ENCODE measurements at regions not wholly inside any gene's neighbourhood (a gene's known extent, or its start where the extent isn't known, plus 50 kb on each side); places are given as distances from the start of the nearest gene placed in this dataset.
A peak's percentile ranks its signal among the peaks of the same experiment; 100 is the strongest.

DNA sequence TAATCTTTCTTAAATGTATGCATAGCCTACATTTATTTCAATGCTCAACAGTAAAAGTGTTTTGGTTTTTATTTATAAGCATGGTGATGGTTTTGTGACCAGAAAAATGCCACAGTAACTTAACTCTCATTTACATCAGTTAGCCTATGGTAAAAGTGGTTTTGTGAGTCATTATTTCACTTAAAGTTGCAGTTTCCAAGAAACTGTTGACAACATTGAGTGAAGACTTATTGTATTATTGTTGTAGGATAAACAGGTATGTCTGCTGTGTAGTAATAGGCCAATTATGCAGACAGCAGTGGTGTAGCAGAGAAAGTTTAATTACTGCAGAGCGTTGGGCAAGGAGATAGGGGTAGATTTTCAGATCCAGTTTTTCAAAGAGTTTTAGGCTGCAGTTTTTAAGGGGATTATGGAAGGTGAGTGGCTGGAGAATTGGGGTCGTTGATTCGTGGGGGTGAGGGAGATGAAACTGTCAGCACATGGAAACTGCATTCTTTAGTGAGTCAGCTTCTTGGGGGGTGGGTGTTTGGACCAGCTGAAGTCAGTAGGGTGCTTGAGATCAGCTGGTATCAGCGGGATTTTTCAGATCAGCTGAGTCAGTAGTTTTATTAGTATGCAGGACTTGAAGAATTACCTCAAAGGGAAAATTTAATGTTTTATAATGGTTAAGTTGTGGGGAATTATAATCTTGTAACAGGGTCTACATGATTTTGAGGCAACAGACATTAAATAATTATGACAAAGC is 168.7 kb upstream of the FMN2 start:
- no peak for DNase-seq (ENCODE audit: low read depth, low spot score)

DNA sequence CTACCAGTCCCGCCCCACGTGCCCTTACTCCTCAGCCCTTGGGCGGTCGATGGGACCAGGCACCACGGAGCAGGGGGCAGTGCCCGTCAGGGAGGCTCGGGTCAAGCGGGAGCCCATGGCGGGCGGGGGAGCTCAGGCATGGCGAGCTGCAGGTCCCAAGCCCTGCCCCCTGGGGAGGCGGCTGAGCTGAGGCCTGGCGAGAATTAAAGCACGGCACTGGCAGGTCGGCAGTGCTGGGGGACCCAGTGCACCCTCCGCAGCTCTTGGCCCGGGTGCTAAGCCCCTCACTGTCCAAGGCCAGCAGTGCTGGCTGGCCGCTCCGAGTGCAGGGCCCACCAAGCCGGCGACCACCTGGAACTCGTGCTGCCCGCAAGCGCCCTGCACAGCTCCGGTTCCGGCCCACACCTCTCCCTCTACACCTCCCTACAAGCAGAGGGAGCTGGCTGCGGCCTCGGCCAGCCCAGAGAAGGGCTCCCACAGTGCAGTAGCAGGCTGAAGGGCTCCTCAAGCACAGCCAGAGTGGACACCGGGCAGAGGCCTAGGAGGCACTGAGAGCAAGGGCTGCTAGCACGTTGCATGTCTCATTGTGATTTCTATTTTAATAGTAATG is 166.8 kb upstream of the FMN2 start:
- no peak for DNase-seq (ENCODE audit: low read depth, low spot score)

DNA sequence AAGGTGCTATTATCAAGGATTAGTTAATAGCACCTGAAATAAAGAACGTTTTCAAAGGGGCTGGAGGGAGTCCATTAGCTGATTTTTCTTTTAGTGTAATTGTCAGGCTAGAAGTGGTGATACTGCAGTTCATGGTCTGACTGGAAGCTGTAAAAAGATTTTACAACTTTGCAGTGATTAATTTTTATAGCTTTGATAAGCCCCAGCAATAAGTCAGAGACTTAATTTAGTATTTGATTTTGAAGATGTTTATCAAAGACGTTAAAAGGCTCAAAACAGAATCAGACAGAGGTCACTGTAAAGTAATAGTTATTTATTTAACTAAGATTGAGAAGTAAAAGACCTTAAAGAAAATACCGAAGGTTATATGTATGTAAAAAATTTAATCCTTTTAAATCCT is 165.5 kb upstream of the FMN2 start:
- no peak for DNase-seq (ENCODE audit: low read depth, low spot score)

DNA sequence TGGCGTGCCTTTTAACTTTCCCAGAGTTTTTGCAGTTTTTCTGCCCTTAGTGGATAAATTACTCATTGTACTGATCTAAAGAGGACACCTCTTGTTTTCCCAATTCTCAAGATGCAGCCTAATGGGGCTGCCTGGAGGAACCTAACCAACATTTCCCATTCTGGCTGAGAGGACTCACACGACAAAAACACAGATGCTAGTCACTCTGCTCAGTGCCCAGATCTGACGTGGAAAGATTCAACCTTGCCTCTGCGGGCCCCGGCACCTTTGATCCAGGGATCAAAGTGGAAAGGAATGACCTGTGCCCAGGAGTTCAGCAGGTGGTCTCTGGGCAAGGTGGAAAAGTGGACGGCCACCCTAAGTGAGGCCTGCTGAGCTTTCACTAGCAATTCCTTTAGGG is 162.4 kb upstream of the FMN2 start:
- no peak for DNase-seq (ENCODE audit: low read depth, low spot score)

DNA sequence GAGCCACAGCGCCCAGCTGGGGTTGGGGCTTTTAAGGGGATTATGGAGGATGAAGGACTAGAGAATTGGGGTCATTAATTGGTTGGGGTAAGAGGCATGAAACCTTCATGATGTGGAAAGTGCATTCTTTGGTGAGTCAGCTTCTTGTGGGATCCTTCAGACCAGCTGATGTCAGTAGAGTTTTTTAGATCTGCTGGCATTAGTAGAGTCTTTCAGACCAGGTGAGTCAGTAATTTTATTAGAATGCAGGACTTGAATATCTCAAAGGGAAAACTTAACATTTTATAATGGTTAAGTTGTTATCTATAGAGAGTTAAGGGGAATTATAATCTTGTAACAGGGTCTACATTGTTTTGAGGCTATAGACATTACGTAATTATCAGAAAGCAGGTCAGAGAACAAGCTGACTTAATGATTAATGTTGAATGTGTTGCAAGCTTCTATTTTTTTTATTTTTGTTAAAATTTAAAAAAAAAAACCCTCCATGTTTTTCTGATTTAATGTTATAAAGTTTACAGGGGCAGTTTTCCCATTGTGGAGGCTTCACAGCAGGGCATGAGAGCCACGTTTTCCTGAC is 160.9 kb upstream of the FMN2 start:
- no peak for DNase-seq (ENCODE audit: low read depth, low spot score)

DNA sequence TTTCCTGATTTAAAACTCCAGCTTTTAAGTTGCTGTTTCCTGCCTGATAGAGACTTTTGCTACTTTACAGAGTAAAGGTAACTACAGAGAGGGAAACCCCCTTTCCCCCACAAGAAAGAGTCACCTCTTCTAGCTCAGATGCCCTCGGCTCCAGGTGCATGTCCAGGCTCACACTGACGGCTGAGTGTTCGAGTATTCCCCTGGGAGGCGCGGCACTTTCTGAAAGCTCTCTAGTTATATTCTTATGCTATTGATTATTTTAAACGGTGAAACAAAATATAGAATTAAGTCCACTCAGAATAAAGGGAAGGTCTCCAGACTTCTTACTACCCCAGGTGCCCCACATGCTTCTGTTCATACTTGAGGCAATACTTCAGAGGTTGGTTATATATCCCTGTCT is 160.3 kb upstream of the FMN2 start:
- DNase-seq (ENCODE audit: low read depth, low spot score) = no peak

DNA sequence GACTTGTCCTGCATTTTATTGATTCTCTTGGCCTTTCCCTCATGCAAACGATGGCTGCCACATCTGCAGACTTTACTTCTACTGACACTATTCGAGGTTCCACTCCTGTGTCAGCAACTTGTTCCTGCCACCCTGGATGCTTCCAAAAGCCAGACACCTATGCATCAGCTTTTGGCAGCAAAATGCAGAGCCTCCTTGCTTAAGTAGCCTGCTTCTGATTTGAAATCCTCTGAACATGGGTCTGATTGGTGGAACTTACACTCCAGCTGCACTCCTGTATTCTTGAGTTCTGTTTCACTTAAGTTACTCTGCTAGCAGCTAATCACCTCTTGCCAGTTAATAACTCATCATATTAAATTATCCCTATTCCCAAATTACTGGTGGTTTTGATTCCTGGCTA is 152.1 kb upstream of the FMN2 start:
- DNase-seq (ENCODE audit: low read depth, low spot score) = no peak

DNA sequence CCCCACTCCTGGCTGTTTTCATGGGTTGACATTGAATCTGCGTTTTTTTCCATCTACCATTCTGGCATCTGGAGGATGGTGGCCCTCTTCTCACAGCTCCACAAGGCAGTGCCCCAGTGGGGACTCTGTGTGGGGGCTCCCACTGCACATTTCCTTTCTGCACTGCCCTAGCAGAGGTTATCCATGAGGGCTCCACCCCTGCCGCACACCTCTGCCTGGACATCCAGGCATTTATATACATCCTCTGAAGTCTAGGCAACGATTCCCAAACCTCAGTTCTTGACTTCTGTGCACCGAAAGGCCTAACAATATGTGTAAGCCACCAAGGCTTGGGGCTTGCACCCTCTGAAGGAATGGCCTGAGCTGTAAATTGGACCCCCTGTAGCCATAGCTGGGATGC is 147.9 kb upstream of the FMN2 start:
- DNase-seq (ENCODE audit: low read depth, low spot score) = no peak

DNA sequence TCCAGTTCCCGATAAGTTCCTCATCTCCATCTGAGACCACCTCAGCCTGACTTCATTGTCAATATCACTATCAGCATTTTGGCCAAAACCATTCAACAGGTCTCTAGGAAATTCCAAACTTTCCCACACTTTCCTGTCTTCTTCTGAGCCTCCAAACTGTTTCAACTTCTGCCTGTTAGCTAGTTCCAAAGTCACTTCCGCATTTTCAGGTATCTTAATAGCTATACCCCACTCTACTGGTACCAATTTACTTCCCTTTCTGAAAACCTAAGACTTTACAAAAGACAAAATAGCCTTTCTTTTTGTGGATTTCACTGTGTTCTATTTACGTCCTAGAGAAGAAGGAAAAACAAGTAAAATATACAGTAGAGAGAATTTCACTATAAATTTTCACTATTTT is 147.0 kb upstream of the FMN2 start:
- no peak for DNase-seq (ENCODE audit: low read depth, low spot score)

DNA sequence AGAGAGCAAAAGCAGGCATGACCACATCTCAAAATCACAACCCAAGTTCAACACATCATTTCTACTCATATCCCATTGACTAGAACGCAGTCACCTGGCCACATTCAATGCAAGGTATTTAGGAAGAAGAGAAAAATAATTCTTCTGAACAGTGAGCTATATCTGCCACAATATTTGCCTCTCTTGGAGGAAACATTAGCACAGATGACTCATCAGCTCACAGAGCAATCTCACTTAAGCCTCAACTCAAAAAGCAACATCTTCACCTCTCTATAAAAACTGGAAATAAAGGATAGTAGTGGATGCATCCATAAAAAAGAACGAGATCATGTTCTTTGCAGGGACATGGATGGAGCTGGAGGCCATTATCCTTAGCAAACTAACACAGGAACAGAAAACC is 143.9 kb upstream of the FMN2 start:
- no peak for DNase-seq (ENCODE audit: low read depth, low spot score)

DNA sequence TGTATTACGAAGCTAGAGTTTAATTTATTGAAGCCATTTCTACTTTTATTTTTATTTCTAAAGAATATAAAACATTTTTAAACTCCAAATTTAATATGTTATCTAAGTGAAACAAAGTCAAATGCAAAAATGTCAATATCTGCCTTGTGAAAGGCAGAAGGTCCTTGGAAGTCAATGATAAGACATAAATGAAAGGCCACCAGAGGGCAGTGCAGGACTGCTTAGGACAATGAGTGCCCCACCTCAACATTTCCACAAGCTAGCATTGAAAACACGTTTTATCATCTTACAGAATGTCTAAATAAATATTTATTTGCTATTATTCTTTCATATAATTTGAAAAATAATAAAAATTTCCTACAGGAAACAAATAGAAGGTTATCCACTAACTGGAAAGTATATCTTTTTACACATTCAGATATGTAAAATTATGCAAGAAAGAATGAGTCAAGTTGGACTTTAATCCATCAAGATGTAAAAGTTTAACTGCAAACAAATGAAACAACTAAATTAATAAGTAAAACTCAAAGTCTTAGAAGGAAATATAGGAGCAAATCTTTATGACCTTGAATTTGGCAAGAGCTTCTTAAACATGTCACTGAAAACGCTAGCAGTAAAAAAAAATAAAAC is 140.1 kb upstream of the FMN2 start:
- DNase-seq (ENCODE audit: low read depth, low spot score) = peak; percentile 30

DNA sequence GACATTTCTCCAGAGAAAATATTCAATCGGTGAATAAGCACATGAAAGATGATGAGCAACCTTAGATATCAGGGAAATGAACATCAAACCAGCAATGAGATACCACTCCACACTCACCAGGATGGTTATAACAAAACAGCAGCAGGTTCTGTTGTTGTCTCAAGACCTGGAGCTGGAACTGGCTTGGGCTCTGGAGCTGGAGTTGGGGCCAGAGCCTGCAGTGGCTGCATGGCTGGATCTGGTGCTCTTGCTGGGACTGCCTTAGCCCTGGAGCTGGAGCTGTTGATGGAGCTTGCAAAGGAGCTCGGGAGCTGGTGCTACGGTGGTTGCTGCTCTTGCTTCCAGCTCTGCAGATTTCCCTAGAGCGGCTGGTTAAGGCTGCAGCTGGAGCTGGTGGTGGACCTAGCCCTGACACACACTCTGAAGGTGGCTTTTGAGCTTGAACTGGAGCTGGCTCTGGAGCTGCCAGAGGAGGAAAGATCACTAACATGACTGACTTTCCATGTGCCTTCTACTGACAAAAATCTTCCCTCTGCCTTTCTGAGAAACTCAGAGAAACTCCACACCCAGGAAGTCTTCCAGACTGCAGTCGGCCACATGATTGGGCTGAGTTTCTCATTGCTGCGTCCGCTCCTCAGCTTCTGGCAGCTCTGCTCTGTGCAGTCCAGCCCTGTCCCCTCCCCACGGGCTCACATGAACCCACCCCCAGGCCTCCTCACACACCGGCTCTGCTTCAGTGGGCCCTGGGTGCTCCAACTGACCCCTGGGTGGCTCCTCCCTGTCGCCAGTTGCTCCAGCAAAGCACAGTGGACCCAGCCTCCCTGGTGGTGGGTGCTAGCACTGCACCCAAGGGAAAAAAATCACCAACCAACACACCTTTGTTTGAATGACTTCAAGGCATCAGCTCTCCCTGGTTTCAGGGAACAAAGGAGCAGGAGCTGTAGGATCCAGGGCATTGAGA is 139.1 kb upstream of the FMN2 start:
- no peak for DNase-seq (ENCODE audit: low read depth, low spot score)

DNA sequence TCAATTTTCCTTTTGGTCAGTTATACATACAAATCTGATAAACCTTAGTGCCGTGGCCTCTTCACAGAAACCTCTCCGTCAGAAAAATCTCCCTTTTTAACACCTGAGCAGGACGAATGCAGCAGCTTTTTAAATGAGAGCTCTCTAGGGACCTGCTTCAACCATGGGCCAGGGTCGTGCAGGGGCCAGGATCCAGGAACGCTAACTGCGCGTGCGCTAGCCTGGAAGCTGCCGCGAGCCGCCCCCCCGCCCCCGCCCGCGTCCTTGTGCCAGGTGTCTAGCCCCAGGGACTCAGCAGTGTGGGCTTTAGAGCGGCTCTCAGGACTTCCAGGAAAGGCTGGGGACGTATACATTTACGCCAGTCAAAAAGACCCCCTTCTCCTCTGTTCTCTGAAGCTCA is 136.8 kb upstream of the FMN2 start:
- DNase-seq (ENCODE audit: low read depth, low spot score) = no peak

DNA sequence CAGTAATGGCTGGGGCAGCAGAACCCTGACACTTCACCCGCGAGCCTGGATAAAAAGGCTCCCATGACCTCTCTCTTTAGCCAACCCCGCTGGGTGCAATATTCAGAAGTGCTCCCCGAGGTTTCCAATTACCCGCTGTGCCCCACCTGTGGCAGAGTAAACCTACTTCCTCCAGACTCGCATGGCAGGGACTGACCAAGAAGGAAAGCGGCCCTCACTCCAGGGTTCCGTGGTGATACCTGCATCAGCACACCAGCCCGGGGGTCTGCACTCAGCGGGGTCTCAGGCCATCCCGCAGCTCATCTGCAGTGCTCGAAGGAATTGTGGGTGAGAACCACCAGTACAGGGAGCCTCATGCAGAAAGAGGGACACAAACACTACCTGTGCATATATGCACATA is 136.3 kb upstream of the FMN2 start:
- no peak for DNase-seq (ENCODE audit: low read depth, low spot score)

DNA sequence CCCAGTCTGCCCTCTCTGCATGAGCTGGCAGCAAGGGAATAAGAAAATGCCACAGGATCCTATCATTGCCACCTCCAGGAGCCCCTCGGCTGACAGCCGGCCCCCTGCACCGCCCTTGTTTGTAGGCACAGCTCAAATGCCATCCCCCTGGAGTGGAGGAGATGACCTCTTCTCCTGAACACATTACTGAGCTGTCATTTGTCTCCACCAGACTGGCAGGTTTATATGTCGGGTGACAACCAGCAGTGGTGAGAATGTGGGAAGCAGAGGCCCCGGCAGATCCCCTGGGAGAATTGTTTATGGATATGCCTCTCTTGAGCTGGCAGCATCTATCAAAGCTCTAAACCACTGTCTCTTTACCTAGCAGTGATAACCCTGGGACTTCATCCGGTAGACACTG is 135.4 kb upstream of the FMN2 start:
- no peak for DNase-seq (ENCODE audit: low read depth, low spot score)

DNA sequence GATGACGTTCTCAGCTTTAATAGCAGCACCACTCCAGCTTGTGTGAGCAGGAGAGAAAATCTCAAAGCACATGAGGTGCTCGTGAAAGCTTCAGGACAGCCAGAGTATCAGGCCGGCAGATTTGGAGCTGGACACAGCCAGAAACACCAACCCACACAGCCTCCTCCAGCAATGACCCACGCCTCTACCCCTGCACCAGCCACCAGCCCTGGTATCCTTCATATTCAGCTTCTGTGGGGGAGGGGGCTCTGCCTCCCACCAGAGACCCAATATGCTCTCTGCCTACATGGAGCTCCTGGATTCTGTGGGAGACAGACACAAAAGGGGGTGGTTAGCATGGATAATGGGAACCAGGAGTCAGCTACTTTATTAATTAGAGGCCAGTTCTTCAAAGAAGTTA is 133.6 kb upstream of the FMN2 start:
- DNase-seq (ENCODE audit: low read depth, low spot score) = no peak

DNA sequence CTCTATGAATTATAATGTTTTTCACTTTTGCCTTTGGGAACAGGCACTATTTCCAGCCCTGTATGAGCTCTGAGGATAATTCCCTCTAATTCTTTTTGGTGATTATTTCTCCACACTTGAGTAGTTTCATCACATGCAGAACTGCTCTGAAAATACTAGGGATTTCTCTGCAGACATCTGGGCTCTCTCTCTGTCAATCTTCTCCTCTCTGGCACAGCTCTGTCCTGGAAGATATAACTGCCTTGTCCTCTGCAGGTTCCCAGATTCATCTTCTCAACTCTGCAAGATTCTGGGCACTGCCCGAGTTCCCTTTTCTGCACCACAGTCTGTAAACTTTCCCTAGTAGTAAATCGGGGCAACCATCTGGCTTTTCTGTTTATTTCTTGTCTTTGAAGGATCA is 131.3 kb upstream of the FMN2 start:
- no peak for DNase-seq (ENCODE audit: low read depth, low spot score)

DNA sequence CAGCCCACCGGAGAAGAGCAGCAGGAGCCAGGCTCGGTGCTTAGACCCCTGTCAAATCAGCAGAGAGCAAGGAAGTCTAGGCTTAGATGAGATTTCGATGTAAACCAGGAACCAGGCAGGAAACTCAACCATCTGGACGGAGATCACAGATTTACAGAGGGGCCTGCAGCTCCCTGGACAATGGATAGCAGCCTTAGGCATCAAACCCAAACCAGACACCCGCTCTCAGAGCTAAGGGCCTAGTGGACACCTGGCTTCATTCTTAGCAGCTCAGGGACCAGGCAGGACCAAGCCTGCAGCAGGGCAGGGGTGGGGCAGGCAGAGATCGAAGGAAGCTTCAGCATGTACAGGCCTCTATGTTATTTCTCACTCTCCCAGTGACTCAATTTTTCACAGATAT is 127.8 kb upstream of the FMN2 start:
- DNase-seq (ENCODE audit: low read depth, low spot score) = no peak

DNA sequence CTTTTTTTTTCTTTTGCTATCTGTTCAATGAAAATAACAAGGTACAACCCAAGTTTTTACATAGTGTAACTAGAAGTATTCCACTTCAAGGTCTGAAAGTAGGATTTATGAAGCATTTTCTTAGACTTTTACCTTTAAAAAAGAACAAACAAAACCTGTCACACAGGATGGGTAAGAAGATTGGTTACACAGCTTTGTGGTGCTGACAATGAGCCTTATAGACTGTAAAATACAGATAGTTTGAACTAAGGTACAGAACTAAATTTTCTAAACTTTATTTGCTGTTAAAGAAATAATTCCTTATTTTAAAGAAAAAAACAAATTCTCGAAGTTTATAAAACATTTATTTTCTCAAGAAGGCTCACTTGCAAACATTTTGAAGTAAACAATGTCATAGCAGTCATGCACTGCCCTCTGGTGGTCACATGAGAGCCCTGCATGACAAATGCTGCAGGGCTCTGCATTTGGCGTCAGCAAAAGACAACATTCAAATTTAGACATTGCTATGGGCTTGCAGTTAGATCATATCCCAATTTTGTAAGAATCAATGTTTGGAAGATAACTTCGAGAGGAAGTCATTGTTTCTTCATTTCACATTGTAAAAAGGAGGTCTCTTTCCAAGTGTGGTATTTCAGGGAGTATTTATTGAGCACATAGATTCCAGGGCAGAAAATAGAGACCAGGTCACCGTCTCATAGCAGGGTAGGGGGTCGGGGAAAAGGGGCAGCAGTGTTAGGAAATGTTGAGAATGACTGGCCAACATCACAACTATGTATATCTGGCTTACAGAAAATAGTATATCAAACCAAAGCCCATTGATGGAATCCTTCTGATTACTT is 115.3 kb upstream of the FMN2 start:
- DNase-seq (ENCODE audit: low read depth, low spot score) = no peak

DNA sequence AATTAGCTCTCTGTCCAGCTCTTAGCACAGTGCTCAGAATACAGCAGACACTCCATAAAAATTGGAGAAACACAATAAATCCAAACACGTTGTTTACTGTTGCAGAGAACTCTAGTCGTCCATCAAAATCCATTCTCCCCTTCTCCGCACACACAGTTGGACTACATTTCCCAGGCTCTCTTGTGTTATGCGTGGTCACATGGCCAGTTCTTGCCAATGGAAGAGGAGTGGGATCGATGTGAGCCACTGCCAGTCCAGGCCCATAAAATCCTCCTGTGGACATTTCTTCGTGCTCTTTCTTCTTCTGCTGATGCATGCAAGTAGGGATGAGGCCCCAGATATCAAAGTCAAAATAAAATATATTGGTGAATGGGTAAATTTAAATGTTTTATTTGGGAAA is 114.3 kb upstream of the FMN2 start:
- no peak for DNase-seq (ENCODE audit: low read depth, low spot score)

DNA sequence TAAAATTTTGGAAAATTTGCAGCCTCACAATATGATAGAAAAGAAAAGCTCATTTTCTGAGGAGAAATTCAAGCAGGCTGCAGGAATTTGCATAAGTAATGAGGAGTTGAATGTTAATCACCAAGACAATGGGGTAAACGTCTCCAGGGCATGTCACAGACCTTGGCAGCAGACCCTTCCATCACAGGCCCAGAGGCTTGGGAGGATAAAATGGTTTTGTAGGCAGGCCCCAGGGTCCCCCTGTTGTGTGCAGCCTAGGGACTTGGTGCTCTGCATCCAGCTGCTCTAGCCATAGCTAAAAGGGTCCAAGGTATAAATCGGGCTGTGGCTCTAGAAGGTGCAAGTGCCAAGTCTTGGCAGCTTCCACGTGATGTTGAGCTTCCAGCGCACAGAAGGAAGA is 112.2 kb upstream of the FMN2 start:
- DNase-seq (ENCODE audit: low read depth, low spot score) = no peak

Measured in iPS DF 19.7 (cell line).